GM18873 (cell line): ENCODE measurements at regions not wholly inside any gene's neighbourhood (a gene's known extent, or its start where the extent isn't known, plus 50 kb on each side); places are given as distances from the start of the nearest gene placed in this dataset.
A peak's percentile ranks its signal among the peaks of the same experiment; 100 is the strongest.

Source experiments
- ATAC-seq: cut with Tn5 transposase; IDR thresholded peaks from one replicate; pipeline ENCODE4 v1.9.1; 2021; ENCODE audit warnings: mild to moderate bottlenecking, moderate library complexity, moderate number of reproducible peaks; ENCODE audit not compliant: unreplicated experiment, low FRiP score

- ATAC-seq: no peak
These were observed 140.8 kb upstream of the SERP2 start for GRCh38 chr13:44232774-44233173.

GRCh38 chr13:44234566-44234965 lies 139.1 kb upstream of the SERP2 start:
- ATAC-seq: no peak

- ATAC-seq: no peak
These were observed 137.3 kb upstream of the SERP2 start for GRCh38 chr13:44236370-44236769.

GRCh38 chr13:44236801-44237207 lies 136.8 kb upstream of the SERP2 start:
- ATAC-seq: no peak

DNA sequence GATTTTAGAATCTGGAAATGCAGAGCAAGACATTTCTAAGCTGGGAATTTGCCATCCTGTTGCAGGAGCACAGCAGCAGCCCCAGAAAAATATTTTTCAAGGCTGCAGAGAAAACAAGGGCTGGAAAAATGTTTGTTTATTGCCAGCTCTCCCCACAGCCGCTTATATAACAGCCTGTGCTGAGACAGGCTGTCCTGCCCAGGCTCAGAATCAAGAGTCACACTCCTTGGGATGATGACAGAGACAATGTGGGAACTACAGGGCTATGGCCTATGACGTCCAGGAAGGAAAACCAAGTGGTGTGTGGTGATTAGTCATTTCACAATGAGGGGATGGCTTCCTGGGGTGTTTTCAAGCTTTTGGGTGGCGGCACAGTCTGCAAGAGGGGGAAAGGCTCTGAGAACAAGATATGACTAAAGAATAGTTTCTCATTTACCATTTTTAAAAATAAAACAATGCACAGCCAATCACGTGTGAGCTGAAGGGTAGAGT lies 136.3 kb upstream of the SERP2 start:
- ATAC-seq: peak; percentile 77

GRCh38 chr13:44237881-44238421 lies 135.7 kb upstream of the SERP2 start:
- no peak for ATAC-seq

GRCh38 chr13:44240611-44241145 lies 132.9 kb upstream of the SERP2 start:
- no peak for ATAC-seq

GRCh38 chr13:44241638-44242037 lies 132.0 kb upstream of the SERP2 start:
- no peak for ATAC-seq

DNA sequence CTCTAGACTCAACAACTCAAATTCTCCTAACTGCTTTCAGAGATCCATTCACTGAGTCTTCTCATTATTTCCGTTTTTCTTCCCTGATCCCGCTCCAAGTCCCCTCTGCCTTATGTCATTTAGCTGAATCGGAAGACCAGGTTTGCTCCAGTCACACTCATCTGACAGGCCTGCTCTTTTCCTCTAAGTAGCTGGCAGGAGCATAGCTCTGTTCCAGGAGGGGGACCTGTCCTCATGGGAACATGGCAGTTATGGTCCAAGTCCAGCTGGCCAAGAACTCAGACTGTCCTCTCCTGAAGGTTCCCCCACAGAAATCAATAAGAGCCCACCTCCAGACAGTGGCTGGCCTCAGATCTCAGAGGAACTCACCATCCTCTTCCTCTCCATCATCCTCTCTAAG lies 130.9 kb upstream of the SERP2 start:
- no peak for ATAC-seq

GRCh38 chr13:44243198-44243857 lies 130.3 kb upstream of the SERP2 start:
- ATAC-seq: no peak

- ATAC-seq: no peak
These were observed 129.3 kb upstream of the SERP2 start for GRCh38 chr13:44244288-44244687.

DNA sequence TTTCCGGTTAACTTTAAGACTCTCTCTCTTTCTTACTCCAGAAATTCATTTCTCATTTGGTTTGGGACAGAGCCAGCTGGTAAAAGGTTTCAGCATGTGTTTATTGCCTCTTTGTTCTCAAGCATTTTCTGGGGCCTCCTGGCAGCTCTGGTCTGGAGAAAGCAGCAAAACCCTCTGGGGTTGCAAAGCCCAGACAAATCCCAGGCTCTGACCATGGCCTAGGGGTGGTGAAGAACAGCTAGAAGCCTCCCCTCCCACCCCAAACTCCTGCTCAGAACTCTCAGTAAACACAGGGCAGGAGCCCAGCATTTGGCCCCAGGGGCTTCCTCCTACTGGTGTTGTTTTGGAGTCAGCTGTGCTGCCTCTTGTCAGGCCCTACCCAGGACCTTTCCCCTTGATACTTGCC lies 124.2 kb upstream of the SERP2 start:
- no peak for ATAC-seq

DNA sequence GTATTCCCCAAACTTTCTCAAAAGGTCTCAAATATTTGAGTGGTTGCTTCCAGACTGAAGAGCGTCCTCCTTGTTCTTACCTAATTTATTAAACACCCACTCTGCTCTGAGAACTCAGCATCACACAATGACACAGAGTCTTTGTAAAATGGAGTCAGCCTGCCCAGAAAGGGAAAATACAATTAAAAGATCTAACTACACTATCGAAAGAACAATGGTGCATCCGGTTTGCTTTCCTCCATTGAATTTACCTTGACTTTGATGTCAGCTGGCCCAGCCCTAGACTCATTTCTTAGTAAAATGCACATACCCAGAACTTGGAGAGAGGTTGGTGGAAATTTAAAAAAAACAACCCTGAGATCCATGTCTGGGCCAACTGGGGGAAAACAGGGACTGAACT lies 120.7 kb upstream of the SERP2 start:
- ATAC-seq: no peak

DNA sequence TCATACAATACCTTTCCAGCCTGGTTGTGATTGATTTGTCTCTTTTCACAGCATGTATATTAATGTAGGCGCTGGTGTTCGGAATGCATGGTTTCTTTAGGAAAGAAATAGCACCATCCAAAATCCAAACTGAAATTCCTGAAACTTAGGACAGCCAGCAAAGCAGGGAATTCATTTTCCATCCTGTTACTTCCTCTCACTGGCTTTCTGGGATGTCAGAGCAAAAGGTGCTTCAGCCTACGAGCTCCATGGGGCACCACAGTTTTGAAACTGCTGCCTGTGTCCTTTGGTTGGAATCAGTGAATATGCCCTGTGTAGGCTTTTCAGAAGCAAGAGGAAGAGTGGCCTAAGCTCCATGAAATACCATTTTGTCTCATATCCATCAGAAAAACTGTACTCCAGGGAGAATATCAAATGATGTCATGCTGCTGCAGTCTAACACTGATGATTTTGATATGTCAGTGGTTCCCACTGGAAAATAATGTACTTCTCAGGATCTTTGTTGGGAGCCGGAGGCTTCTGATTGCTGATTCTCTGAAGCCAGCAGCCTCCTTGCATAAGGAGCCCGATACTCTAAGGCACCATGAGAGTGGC lies 117.8 kb upstream of the SERP2 start:
- no peak for ATAC-seq

GRCh38 chr13:44257796-44258195 lies 115.8 kb upstream of the SERP2 start:
- no peak for ATAC-seq

GRCh38 chr13:44259045-44260027 lies 114.3 kb upstream of the SERP2 start:
- peak; percentile 71 for ATAC-seq

- no peak for ATAC-seq
These were observed 113.3 kb upstream of the SERP2 start for GRCh38 chr13:44260336-44260735.

- ATAC-seq: no peak
These were observed 109.6 kb upstream of the SERP2 start for GRCh38 chr13:44263751-44264620.

- ATAC-seq: no peak
These were observed 107.3 kb upstream of the SERP2 start for GRCh38 chr13:44266305-44266704.

DNA sequence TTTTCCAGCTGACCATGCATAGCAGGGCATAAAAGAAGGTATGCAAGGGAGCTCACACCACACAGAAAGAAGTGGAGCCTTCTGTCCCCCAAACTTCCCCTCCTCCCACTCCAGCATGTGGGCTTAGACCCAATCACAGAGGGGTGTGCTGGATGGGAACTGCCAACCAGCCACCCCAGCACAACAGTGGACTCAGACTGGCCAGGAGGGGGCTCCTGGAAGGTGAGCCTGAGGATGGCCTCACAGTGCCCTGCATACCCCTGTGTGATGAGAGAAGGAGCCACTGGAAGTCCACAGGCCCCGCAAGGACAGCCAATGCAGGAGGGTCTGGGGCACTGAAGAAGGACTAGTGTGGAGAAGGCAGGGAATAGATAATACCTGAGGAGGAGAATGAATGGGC lies 106.9 kb upstream of the SERP2 start:
- no peak for ATAC-seq
